OCI-LY7 (cell line): ENCODE measurements at regions not wholly inside any gene's neighbourhood (a gene's known extent, or its start where the extent isn't known, plus 50 kb on each side); places are given as distances from the start of the nearest gene placed in this dataset.

Experiments
- BruUV-seq: library from RNA; stranded (reverse); fragments of 400-500 nt; replicated peaks from 2 replicates; lab custom pipeline; 2021; lab: Mats Ljungman, UMichigan
- CTCF ChIA-PET: fragments of 300-600 bp; sonication (Branson Sonifier 250); formaldehyde crosslinking; loops from one replicate; lab custom pipeline; 2022; ENCODE audit warnings: antibody characterized with exemption; ENCODE audit not compliant: unreplicated experiment; lab: Charles Lee
- POLR2A ChIA-PET: fragments of 300-600 bp; sonication (Branson Sonifier 250); formaldehyde crosslinking; loops from one replicate; lab custom pipeline; 2022; ENCODE audit warnings: antibody characterized with exemption; lab: Charles Lee
- DNase-seq: peaks from one replicate; pipeline ENCODE4 v3.0.0-alpha.2; 2015; ENCODE audit warnings: low spot score
- H2AFZ ChIP-seq: fragments of 200-600 bp; sonication (generic), shearing (Covaris generic); 2 replicates; pipeline ENCODE4 v1.6.1; 2014; ENCODE audit warnings: mild to moderate bottlenecking, antibody characterized with exemption, low read length, moderate library complexity
- H3K27ac ChIP-seq: fragments of 200-600 bp; sonication (generic); 2 replicates; pipeline ENCODE4 v1.5.1; 2014; ENCODE audit warnings: mixed run types, low read depth, mild to moderate bottlenecking, moderate library complexity, low read length, inconsistent platforms; ENCODE audit not compliant: poor library complexity, severe bottlenecking
- H3K36me3 ChIP-seq: fragments of 200-600 bp; sonication (generic); 2 replicates; pipeline ENCODE4 v1.6.1; 2014; ENCODE audit warnings: mild to moderate bottlenecking, antibody characterized with exemption, low read length, moderate library complexity, mixed read lengths; ENCODE audit not compliant: insufficient read depth
- H3K4me1 ChIP-seq: fragments of 200-600 bp; sonication (generic); 2 replicates; pipeline ENCODE4 v1.5.1; 2014; ENCODE audit warnings: mild to moderate bottlenecking, low read length; ENCODE audit not compliant: insufficient read depth, poor library complexity, severe bottlenecking
- H3K4me2 ChIP-seq: fragments of 200-600 bp; sonication (generic); 2 replicates; pipeline ENCODE4 v1.6.1; 2014; ENCODE audit warnings: mild to moderate bottlenecking, low read length
- H3K4me3 ChIP-seq: fragments of 200-600 bp; sonication (generic); 2 replicates; pipeline ENCODE4 v1.5.1; 2014; ENCODE audit warnings: mild to moderate bottlenecking, low read depth, low read length; ENCODE audit not compliant: poor library complexity, severe bottlenecking
- H3K79me2 ChIP-seq: fragments of 200-600 bp; sonication (generic); 2 replicates; pipeline ENCODE4 v1.6.1; 2016; ENCODE audit warnings: low read depth, mild to moderate bottlenecking, low read length, moderate library complexity, mixed read lengths; ENCODE audit not compliant: insufficient read depth
- H3K9me2 ChIP-seq: fragments of 200-600 bp; sonication (generic); 2 replicates; pipeline ENCODE4 v1.6.1; 2016; ENCODE audit warnings: mild to moderate bottlenecking, low read length, mixed read lengths; ENCODE audit not compliant: insufficient read depth
- H3K9me3 ChIP-seq: fragments of 200-600 bp; sonication (generic); 2 replicates; pipeline ENCODE4 v1.6.1; 2014; ENCODE audit warnings: mild to moderate bottlenecking, mixed run types, low read length, mixed read lengths
- H4K20me1 ChIP-seq: fragments of 200-600 bp; sonication (generic); 2 replicates; pipeline ENCODE4 v1.6.1; 2014; ENCODE audit warnings: mild to moderate bottlenecking, antibody characterized with exemption, low read length, moderate library complexity, mixed read lengths; ENCODE audit not compliant: insufficient read depth
- EZH2phosphoT487 ChIP-seq: fragments of 200-600 bp; sonication (generic); IDR thresholded peaks from 2 replicates; pipeline ENCODE4 v1.6.1; 2018; ENCODE audit warnings: low read depth, borderline replicate concordance, mild to moderate bottlenecking, mixed run types, antibody characterized with exemption, low read length, moderate library complexity, mixed read lengths
- intact Hi-C: fragments of 100-400 bp; cut with micrococcal nuclease; formaldehyde crosslinking; loops from one replicate; pipeline ENCODE4 v1.10.0; 2022; ENCODE audit not compliant: unreplicated experiment
- TF ChIP-seq, protein P1 (sequence below): fragments of 200-600 bp; sonication (generic); conservative IDR thresholded peaks from 2 replicates; pipeline ENCODE4 v1.5.1; 2014; ENCODE audit warnings: mild to moderate bottlenecking, antibody characterized with exemption, low read length, moderate library complexity, mixed read lengths

DNA sequence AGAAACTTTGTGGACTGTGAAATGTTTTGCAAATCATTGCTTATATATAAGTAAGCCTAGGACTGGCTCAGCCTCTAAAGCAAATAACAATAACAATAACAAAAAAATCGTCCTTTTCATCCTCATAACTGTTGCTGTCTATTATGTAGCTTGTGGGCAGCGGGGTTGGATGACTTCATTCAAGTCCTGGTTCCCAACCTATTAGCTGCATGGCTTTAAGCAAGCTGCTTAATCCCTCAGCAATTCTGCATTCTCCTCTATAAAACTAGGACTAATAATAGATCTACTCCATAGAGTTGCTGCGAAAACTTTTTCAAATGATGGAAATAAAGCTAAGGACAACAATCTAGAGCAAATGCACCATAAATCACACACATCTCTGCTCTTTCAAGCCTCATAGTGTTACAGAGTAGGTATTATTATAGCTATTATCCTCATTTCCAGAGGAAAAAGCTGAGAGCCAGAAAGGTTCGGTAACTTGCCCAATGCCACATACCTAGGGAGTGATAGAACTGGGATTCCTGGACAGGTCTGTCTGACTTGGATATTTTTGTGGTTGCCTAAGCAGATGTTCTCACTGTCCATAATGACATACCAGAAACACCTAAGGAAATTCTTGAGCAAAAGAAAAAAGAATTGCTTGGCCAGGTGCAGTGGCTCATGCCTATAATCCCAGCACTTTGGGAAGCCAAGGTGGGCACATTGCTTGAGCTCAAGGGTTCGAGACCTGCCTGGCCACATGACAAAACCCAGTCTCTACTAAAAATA lies 98.8 kb upstream of the ADRA1B start:
- no peaks in the 10 kb centered on the region for H3K36me3 ChIP-seq
- no peak for TF ChIP-seq EZH2phosphoT487
- TF ChIP-seq, protein P1, sequence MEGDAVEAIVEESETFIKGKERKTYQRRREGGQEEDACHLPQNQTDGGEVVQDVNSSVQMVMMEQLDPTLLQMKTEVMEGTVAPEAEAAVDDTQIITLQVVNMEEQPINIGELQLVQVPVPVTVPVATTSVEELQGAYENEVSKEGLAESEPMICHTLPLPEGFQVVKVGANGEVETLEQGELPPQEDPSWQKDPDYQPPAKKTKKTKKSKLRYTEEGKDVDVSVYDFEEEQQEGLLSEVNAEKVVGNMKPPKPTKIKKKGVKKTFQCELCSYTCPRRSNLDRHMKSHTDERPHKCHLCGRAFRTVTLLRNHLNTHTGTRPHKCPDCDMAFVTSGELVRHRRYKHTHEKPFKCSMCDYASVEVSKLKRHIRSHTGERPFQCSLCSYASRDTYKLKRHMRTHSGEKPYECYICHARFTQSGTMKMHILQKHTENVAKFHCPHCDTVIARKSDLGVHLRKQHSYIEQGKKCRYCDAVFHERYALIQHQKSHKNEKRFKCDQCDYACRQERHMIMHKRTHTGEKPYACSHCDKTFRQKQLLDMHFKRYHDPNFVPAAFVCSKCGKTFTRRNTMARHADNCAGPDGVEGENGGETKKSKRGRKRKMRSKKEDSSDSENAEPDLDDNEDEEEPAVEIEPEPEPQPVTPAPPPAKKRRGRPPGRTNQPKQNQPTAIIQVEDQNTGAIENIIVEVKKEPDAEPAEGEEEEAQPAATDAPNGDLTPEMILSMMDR = no peak
- DNase-seq = no peak
- H3K4me3 ChIP-seq = no peak overlapping the region
- ChIA-PET POLR2A (interaction anchor here (0.7 kb wide), 1 partner anchor 621 kb away, joined by 4 read pairs; no protein-coding TSS in a partner anchor), CTCF (no interaction called here)
- no peak overlapping the region for H2AFZ ChIP-seq
- BruUV-seq = no TSS peak
- H4K20me1 ChIP-seq = no peaks in the 10 kb centered on the region
- no peaks in the 10 kb centered on the region for H3K79me2 ChIP-seq
- no peak overlapping the region for H3K4me2 ChIP-seq
- H3K9me3 ChIP-seq = no peaks in the 10 kb centered on the region
- no peak overlapping the region for H3K27ac ChIP-seq
- H3K4me1 ChIP-seq = no peaks in the 10 kb centered on the region
- intact Hi-C loops = no loop called here
- H3K9me2 ChIP-seq = no peaks in the 10 kb centered on the region

DNA sequence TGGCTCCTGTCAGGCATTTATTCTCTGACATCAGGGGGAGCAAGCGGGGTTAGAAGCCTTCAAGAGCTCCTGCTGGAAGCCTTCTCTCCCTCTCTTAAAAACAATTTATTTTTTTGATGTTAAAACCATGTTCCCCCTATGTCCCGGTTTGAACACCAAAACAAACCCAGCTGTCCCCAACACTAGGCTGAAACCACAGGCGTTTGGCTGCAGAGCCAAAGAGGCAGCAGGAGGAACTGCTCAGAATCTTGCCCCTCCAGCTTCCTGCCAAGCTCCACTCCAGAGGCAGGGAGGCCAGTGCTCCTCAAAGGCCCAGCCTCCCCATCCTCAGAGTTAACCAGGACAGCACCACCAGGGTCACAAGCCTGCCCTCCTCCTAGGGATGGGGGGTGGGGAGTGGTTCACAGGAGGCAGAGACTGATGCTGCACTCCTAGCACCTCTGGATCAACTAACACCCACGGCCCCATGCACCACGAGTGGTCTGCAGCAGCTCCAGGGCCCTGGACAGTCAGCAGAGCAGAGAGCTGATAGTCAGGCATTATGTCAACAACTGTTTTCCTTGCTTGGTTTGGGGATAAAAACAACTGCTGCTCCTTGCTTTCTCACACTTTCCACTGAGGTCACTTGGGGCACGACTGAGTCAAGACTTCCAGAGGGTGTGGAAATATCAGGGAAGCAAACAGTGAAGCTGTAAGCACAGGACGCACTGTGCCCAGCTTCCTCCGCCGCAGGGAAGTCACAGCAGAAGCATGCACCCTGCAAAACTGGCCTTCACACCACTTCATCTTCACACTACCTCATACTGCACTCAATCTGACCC lies 96.5 kb upstream of the ADRA1B start:
- ChIA-PET POLR2A (interaction anchor here (0.7 kb wide), 1 partner anchor 41 kb away, joined by 3 read pairs; no protein-coding TSS in a partner anchor), CTCF (no interaction called here)
- Histone ChIP-seq H3K9me3 (no peaks in the 10 kb centered on the region), H2AFZ (no peak overlapping the region), H3K27ac (no peak overlapping the region), H3K36me3 (no peaks in the 10 kb centered on the region), H3K4me2 (no peak overlapping the region), H3K9me2 (no peaks in the 10 kb centered on the region), H4K20me1 (no peaks in the 10 kb centered on the region), H3K4me1 (no peaks in the 10 kb centered on the region), H3K4me3 (no peak overlapping the region), H3K79me2 (no peaks in the 10 kb centered on the region)
- no TSS peak for BruUV-seq
- TF ChIP-seq, protein P1 = no peak
- TF ChIP-seq EZH2phosphoT487 = no peak
- intact Hi-C loops = no loop called here
- DNase-seq = no peak
